ENCODE measurements at regions not wholly inside any gene's neighbourhood (a gene's known extent, or its start where the extent isn't known, plus 50 kb on each side); places are given as distances from the start of the nearest gene placed in this dataset.

DNA sequence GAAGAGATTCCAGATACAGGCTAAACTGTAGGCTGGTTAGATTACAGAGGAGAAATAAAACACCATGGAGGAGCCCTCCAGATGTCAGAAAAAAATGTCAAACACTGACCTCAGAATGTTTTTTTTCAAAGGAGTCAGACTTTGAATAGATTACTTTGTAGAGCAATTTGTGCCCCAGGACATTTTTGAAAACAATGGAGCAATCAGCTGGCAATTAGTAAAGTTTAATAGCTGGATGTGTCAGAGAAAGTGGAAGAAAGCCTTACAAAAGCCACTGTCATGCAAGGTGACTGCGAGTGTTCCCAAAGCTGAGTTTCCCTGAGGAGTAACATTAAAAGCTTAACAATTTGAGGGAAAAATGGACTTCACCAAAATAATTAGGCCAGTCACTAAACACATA lies 417.8 kb upstream of the CTNND2 start:
- Histone ChIP-seq H3K4me3 (no peak overlapping the region), H3K27me3 (replicated peaks; ENCODE audit: insufficient read depth) (no peaks in the 10 kb centered on the region), H3K27ac (no peak overlapping the region), H3K9me3 (no peaks in the 10 kb centered on the region), H3K4me1 (ENCODE audit: control insufficient read depth in 1 of 2, low read depth in 2 of 2) (no peaks in the 10 kb centered on the region), H3K36me3 (no peaks in the 10 kb centered on the region)
- DNase-seq (ENCODE audit: low spot score): no peak
- TF ChIP-seq, protein P1, sequence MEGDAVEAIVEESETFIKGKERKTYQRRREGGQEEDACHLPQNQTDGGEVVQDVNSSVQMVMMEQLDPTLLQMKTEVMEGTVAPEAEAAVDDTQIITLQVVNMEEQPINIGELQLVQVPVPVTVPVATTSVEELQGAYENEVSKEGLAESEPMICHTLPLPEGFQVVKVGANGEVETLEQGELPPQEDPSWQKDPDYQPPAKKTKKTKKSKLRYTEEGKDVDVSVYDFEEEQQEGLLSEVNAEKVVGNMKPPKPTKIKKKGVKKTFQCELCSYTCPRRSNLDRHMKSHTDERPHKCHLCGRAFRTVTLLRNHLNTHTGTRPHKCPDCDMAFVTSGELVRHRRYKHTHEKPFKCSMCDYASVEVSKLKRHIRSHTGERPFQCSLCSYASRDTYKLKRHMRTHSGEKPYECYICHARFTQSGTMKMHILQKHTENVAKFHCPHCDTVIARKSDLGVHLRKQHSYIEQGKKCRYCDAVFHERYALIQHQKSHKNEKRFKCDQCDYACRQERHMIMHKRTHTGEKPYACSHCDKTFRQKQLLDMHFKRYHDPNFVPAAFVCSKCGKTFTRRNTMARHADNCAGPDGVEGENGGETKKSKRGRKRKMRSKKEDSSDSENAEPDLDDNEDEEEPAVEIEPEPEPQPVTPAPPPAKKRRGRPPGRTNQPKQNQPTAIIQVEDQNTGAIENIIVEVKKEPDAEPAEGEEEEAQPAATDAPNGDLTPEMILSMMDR (IDR thresholded peaks at IDR 0.05): no peak
- ATAC-seq (ENCODE audit: insufficient number of reproducible peaks, low FRiP score, low read depth): no peak

DNA sequence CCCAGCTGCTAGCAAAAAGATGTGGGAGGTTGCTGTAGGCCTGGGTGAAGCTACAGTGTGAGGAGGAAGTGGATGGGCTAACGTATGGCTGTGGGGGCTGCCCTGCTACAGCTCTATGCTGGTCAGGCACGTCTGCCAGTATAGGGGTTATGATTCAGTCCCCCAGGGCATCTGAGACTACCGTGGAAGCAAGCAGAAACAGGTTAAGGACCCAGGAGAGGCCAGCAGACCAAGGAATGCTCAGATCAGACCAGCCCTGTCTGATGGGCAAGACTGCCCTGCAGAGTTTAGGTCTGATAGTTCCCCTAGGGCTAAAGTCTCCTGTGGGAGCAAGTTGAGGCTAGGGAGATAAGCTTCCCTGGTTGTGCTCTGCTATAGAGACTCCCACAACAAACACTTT lies 416.1 kb upstream of the CTNND2 start:
- H3K9me3 ChIP-seq: no peaks in the 10 kb centered on the region
- H3K4me1 ChIP-seq (ENCODE audit: control insufficient read depth in 1 of 2, low read depth in 2 of 2): no peaks in the 10 kb centered on the region
- no peak overlapping the region for H3K4me3 ChIP-seq
- H3K27me3 ChIP-seq (replicated peaks; ENCODE audit: insufficient read depth): no peaks in the 10 kb centered on the region
- DNase-seq (ENCODE audit: low spot score): no peak
- no peaks in the 10 kb centered on the region for H3K36me3 ChIP-seq
- ATAC-seq (ENCODE audit: insufficient number of reproducible peaks, low FRiP score, low read depth): no peak
- H3K27ac ChIP-seq: no peak overlapping the region
- TF ChIP-seq, protein P1 (IDR thresholded peaks at IDR 0.05): no peak

DNA sequence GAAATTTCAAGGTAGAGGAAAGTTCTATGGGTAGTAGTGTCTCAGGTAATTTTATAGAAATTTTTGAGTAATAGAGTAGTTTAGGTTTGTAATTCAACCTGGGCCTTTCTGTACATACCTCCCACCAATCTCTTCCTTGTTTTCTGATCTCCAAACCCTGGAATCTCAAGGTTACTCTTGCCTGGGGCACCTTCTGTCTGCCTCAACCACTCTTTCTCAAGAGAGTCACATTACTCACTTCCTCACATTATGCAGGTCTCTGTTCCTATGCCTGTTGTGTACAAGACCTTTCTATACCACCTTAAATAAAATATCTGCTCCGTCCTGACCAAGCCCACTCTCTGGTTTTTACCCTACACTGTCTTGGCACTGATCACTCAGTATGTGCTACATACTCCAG lies 412.6 kb upstream of the CTNND2 start:
- Histone ChIP-seq H3K4me3 (no peak overlapping the region), H3K27ac (no peak overlapping the region), H3K9me3 (no peaks in the 10 kb centered on the region), H3K4me1 (ENCODE audit: control insufficient read depth in 1 of 2, low read depth in 2 of 2) (no peaks in the 10 kb centered on the region), H3K27me3 (replicated peaks; ENCODE audit: insufficient read depth) (no peaks in the 10 kb centered on the region), H3K36me3 (no peaks in the 10 kb centered on the region)
- DNase-seq (ENCODE audit: low spot score) (no peak), ATAC-seq (ENCODE audit: insufficient number of reproducible peaks, low FRiP score, low read depth) (no peak)
- TF ChIP-seq, protein P1 (IDR thresholded peaks at IDR 0.05): no peak

DNA sequence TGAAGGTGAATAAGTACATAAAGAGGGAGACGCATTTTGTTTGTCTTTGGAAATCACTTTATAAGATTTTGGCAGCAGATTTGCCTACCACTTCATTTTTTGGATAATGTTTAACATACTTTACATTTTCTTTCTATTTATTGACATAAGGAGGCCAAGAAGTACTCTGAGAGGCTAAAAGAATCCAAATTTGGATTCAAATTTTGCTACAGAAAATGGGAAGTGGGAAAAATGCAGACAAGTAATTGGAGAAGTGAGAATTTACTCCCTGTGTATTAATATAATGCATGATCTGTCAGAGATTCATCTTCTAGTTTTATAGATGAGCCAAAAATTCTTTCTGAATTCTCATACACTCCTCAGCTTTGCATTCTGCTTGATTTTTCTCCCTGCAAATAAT lies 411.2 kb upstream of the CTNND2 start:
- Histone ChIP-seq H3K27ac (no peak overlapping the region), H3K4me3 (no peak overlapping the region), H3K27me3 (replicated peaks; ENCODE audit: insufficient read depth) (no peaks in the 10 kb centered on the region), H3K4me1 (ENCODE audit: control insufficient read depth in 1 of 2, low read depth in 2 of 2) (no peaks in the 10 kb centered on the region), H3K9me3 (no peaks in the 10 kb centered on the region), H3K36me3 (no peaks in the 10 kb centered on the region)
- TF ChIP-seq, protein P1 (IDR thresholded peaks at IDR 0.05): no peak
- ATAC-seq (ENCODE audit: insufficient number of reproducible peaks, low FRiP score, low read depth) (no peak), DNase-seq (ENCODE audit: low spot score) (no peak)

DNA sequence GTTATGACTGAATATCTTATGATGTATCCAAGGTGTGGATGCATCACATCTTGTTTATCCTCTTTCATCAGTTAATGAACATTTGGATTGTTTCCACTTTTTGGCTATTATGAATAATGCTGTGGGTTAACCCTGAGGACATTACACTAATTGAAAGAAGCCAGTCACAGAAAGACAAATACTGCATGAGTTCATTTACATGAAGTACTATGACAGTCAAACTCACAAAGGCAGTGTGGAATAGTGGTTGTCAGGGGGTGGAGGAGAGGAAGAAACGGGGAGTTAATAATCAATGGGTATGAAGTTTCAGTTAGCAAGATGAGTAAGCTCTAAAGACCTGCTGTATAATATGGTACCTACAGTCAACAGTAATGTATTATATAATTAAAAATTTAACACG lies 409.4 kb upstream of the CTNND2 start:
- DNase-seq (ENCODE audit: low spot score) (no peak), ATAC-seq (ENCODE audit: insufficient number of reproducible peaks, low FRiP score, low read depth) (no peak)
- Histone ChIP-seq H3K4me3 (no peak overlapping the region), H3K27me3 (replicated peaks; ENCODE audit: insufficient read depth) (no peaks in the 10 kb centered on the region), H3K4me1 (ENCODE audit: control insufficient read depth in 1 of 2, low read depth in 2 of 2) (no peaks in the 10 kb centered on the region), H3K36me3 (no peaks in the 10 kb centered on the region), H3K9me3 (no peaks in the 10 kb centered on the region), H3K27ac (no peak overlapping the region)
- TF ChIP-seq, protein P1 (IDR thresholded peaks at IDR 0.05): no peak

Data from thoracic aorta (tissue), 2 donors.